ENCODE measurements at regions not wholly inside any gene's neighbourhood (a gene's known extent, or its start where the extent isn't known, plus 50 kb on each side); places are given as distances from the start of the nearest gene placed in this dataset.

GRCh38 chr4:129863206-129863605 lies 767.3 kb downstream of the C4orf33 start:
- DNase-seq (ENCODE audit: low read depth): no peak

GRCh38 chr4:129883996-129884395 lies 788.0 kb downstream of the C4orf33 start:
- DNase-seq (ENCODE audit: low read depth): no peak
- no peak overlapping the region for H3K4me3 ChIP-seq (ENCODE audit: low read depth, low read length)

More at GRCh38 chr4:129863206-129863605, 767.3 kb downstream of the C4orf33 start:
- H3K4me3 ChIP-seq (ENCODE audit: low read depth, low read length): no peak overlapping the region
- TF ChIP-seq CTCF (IDR thresholded peaks at IDR 0.05; ENCODE audit: insufficient read depth, low read depth, low read length, missing control alignments): no peak

GRCh38 chr4:129897111-129897510 lies 801.2 kb downstream of the C4orf33 start:
- TF ChIP-seq CTCF (IDR thresholded peaks at IDR 0.05; ENCODE audit: insufficient read depth, low read depth, low read length, missing control alignments): no peak
- no peak for DNase-seq (ENCODE audit: low read depth)
- H3K4me3 ChIP-seq (ENCODE audit: low read depth, low read length): no peak overlapping the region

More at GRCh38 chr4:129883996-129884395, 788.0 kb downstream of the C4orf33 start:
- no peak for TF ChIP-seq CTCF (IDR thresholded peaks at IDR 0.05; ENCODE audit: insufficient read depth, low read depth, low read length, missing control alignments)

GRCh38 chr4:129899849-129900248 lies 803.9 kb downstream of the C4orf33 start:
- TF ChIP-seq CTCF (IDR thresholded peaks at IDR 0.05; ENCODE audit: insufficient read depth, low read depth, low read length, missing control alignments): no peak
- H3K4me3 ChIP-seq (ENCODE audit: low read depth, low read length): no peak overlapping the region
- DNase-seq (ENCODE audit: low read depth): no peak

- TF ChIP-seq CTCF (IDR thresholded peaks at IDR 0.05; ENCODE audit: insufficient read depth, low read depth, low read length, missing control alignments): no peak
- no peak for DNase-seq (ENCODE audit: low read depth)
- no peak overlapping the region for H3K4me3 ChIP-seq (ENCODE audit: low read depth, low read length)
Observed at GRCh38 chr4:129900430-129900953, 804.5 kb downstream of the C4orf33 start.

- no peak overlapping the region for H3K4me3 ChIP-seq (ENCODE audit: low read depth, low read length)
- DNase-seq (ENCODE audit: low read depth): no peak
- TF ChIP-seq CTCF (IDR thresholded peaks at IDR 0.05; ENCODE audit: insufficient read depth, low read depth, low read length, missing control alignments): no peak
Observed at GRCh38 chr4:129901205-129901604, 805.3 kb downstream of the C4orf33 start.

- no peak for DNase-seq (ENCODE audit: low read depth)
- TF ChIP-seq CTCF (IDR thresholded peaks at IDR 0.05; ENCODE audit: insufficient read depth, low read depth, low read length, missing control alignments): no peak
- no peak overlapping the region for H3K4me3 ChIP-seq (ENCODE audit: low read depth, low read length)
Observed at GRCh38 chr4:129903861-129904260, 807.9 kb downstream of the C4orf33 start.

All from GM12865 (cell line).